LNCAP (cell line): ENCODE measurements at regions not wholly inside any gene's neighbourhood (a gene's known extent, or its start where the extent isn't known, plus 50 kb on each side); places are given as distances from the start of the nearest gene placed in this dataset.

Experiments used
- CTCF ChIP-seq: fragments of 450-650 bp; IDR thresholded peaks from 2 replicates; pipeline ENCODE4 v1.5.1; 2017; ENCODE audit warnings: mild to moderate bottlenecking

- no peak for TF ChIP-seq CTCF
Measured at GRCh38 chr7:82668676-82669075, 225.1 kb upstream of the CACNA2D1 start.

- TF ChIP-seq CTCF, result no peak
Measured at GRCh38 chr7:82665966-82666507, 222.5 kb upstream of the CACNA2D1 start.

- TF ChIP-seq CTCF, result no peak
Measured at GRCh38 chr7:82655965-82656364, 212.4 kb upstream of the CACNA2D1 start.

GRCh38 chr7:82633592-82633991 is 190.0 kb upstream of the CACNA2D1 start:
- TF ChIP-seq CTCF, result no peak

GRCh38 chr7:82631998-82632397 is 188.4 kb upstream of the CACNA2D1 start:
- no peak for TF ChIP-seq CTCF

GRCh38 chr7:82629583-82629982 is 186.0 kb upstream of the CACNA2D1 start:
- no peak for TF ChIP-seq CTCF

GRCh38 chr7:82625377-82625776 is 181.8 kb upstream of the CACNA2D1 start:
- TF ChIP-seq CTCF, result peak; percentile 37; the same call in 1 of the 2 replicates

GRCh38 chr7:82624965-82625364 is 181.4 kb upstream of the CACNA2D1 start:
- TF ChIP-seq CTCF, result no peak
